H1 (cell line): ENCODE measurements at regions not wholly inside any gene's neighbourhood (a gene's known extent, or its start where the extent isn't known, plus 50 kb on each side); places are given as distances from the start of the nearest gene placed in this dataset.
"Not testable (repeated sequence)": the region's sequence is repeated elsewhere in the genome, so short reads cannot be mapped to it uniquely, and the experiment has no call there.

Source experiments
- CTCF ChIA-PET: fragments of 300-600 bp; sonication (Branson Sonifier 250); formaldehyde crosslinking; loops from one replicate; lab custom pipeline; 2021; ENCODE audit not compliant: partially characterized antibody; lab: Charles Lee
- POLR2A ChIA-PET: fragments of 300-600 bp; sonication (Branson Sonifier 250); formaldehyde crosslinking; loops from one replicate; lab custom pipeline; 2021; ENCODE audit warnings: inconsistent platforms; ENCODE audit not compliant: partially characterized antibody; lab: Charles Lee
- DNase-seq, 2 experiments: peaks; one replicate each; pipeline versions ENCODE4 v3.0.0 to v3.0.0-alpha.2; 2010 to 2022; ENCODE audit warnings: low spot score in 2 of 2, low read depth in 1 of 2, mixed read lengths in 1 of 2
- FAIRE-seq: peaks from 2 replicates; lab custom pipeline; 2011; peaks lifted over from hg19 to GRCh38; lab: Jason Lieb, UNC
- H2AFZ ChIP-seq: 2 replicates; pipeline ENCODE4 v1.8.1; 2012; ENCODE audit warnings: low read length, inconsistent platforms
- H2AK5ac ChIP-seq: 2 replicates; pipeline ENCODE4 v1.6.1; 2013; ENCODE audit warnings: low read depth, low read length
- H2BK120ac ChIP-seq: replicated peaks from 2 replicates; pipeline ENCODE3; 2013; ENCODE audit warnings: low read depth, low read length, inconsistent platforms
- H2BK12ac ChIP-seq: 2 replicates; pipeline ENCODE4 v1.6.1; 2013; ENCODE audit warnings: low read depth, low read length
- H2BK15ac ChIP-seq: 2 replicates; pipeline ENCODE4 v1.6.1; 2013; ENCODE audit warnings: low read length
- H2BK20ac ChIP-seq: 2 replicates; pipeline ENCODE4 v1.6.1; 2013; ENCODE audit warnings: low read length
- H2BK5ac ChIP-seq: 2 replicates; pipeline ENCODE4 v1.6.1; 2013; ENCODE audit warnings: low read depth, low read length
- H3K14ac ChIP-seq: 2 replicates; pipeline ENCODE4 v1.6.1; 2013; ENCODE audit warnings: inconsistent platforms; ENCODE audit not compliant: insufficient read length
- H3K18ac ChIP-seq: 2 replicates; pipeline ENCODE4 v1.6.1; 2013; ENCODE audit warnings: low read length; ENCODE audit errors: extremely low read depth
- H3K23ac ChIP-seq: 2 replicates; pipeline ENCODE4 v1.6.1; 2013; ENCODE audit warnings: inconsistent platforms; ENCODE audit not compliant: insufficient read length
- H3K23me2 ChIP-seq: 2 replicates; pipeline ENCODE4 v1.6.1; 2013; ENCODE audit warnings: low read depth, low read length
- H3K27ac ChIP-seq: 2 replicates; pipeline ENCODE4 v1.6.1; 2011; ENCODE audit warnings: low read depth, low read length, inconsistent platforms
- H3K27me3 ChIP-seq, 4 experiments: replicated peaks in 1 of 4; 1 replicate in 1 of 4; 2 replicates in 3 of 4; pipeline versions ENCODE4 v1.6.1 to v1.8.1; 2011 to 2013; ENCODE audit warnings: low read length in 3 of 4, mild to moderate bottlenecking in 3 of 4, inconsistent platforms in 2 of 4, mixed read lengths in 2 of 4, moderate library complexity in 1 of 4; ENCODE audit not compliant: control insufficient read depth in 3 of 4, insufficient read depth in 3 of 4; ENCODE audit errors: extremely low read depth in 1 of 4
- H3K36me3 ChIP-seq, 4 experiments: 2 replicates each; pipeline versions ENCODE4 v1.6.1 to v1.8.1; 2011 to 2013; ENCODE audit warnings: mild to moderate bottlenecking in 4 of 4, low read length in 3 of 4, moderate library complexity in 2 of 4, control low read depth in 1 of 4, inconsistent platforms in 1 of 4; ENCODE audit not compliant: insufficient read depth in 4 of 4, control insufficient read depth in 2 of 4
- H3K4ac ChIP-seq: replicated peaks from 2 replicates; pipeline ENCODE3; 2013; ENCODE audit warnings: low read length, low read depth, mixed read lengths, inconsistent platforms; ENCODE audit not compliant: insufficient read length
- H3K4me1 ChIP-seq, 4 experiments: replicated peaks in 1 of 4; 1 replicate in 1 of 4; 2 replicates in 3 of 4; pipeline versions ENCODE4 v1.6.1 to v1.8.1; 2011 to 2013; ENCODE audit warnings: low read length in 3 of 4, inconsistent platforms in 2 of 4, mixed read lengths in 1 of 4; ENCODE audit not compliant: insufficient read depth in 4 of 4, control insufficient read depth in 3 of 4
- H3K4me2 ChIP-seq, 2 experiments: 2 replicates each; pipeline versions ENCODE4 v1.6.1 to v1.8.1; 2011 to 2013; ENCODE audit warnings: low read depth in 2 of 2, low read length in 2 of 2, control low read depth in 1 of 2, inconsistent platforms in 1 of 2, mild to moderate bottlenecking in 1 of 2; ENCODE audit not compliant: insufficient read depth in 1 of 2
- H3K4me3 ChIP-seq, 4 experiments: fragments of 200-600, 300-600 bp in 1 of 4; sonication (generic), shearing (Covaris generic), sonication (Bioruptor Twin) in 1 of 4; 2 replicates each; pipeline versions ENCODE4 v1.5.1 to v1.8.1; 2011 to 2016; ENCODE audit warnings: low read length in 4 of 4, low read depth in 3 of 4, control low read depth in 2 of 4, inconsistent platforms in 2 of 4, mild to moderate bottlenecking in 2 of 4, mixed read lengths in 1 of 4, moderate library complexity in 1 of 4; ENCODE audit not compliant: insufficient read depth in 2 of 4; ENCODE audit errors: extremely low read depth in 1 of 4
- H3K56ac ChIP-seq: replicated peaks from 2 replicates; pipeline ENCODE3; 2013; ENCODE audit warnings: low read depth, mild to moderate bottlenecking, mixed read lengths, low read length, inconsistent platforms; ENCODE audit not compliant: insufficient read length
- H3K79me1 ChIP-seq: 2 replicates; pipeline ENCODE4 v1.6.1; 2013; ENCODE audit warnings: low read depth, low read length, control low read depth
- H3K79me2 ChIP-seq, 2 experiments: 2 replicates each; pipeline versions ENCODE4 v1.6.1 to v1.8.1; 2012 to 2013; ENCODE audit warnings: low read length in 2 of 2, mild to moderate bottlenecking in 2 of 2, inconsistent platforms in 1 of 2; ENCODE audit not compliant: insufficient read depth in 2 of 2, control insufficient read depth in 1 of 2
- H3K9ac ChIP-seq, 4 experiments: replicated peaks in 1 of 4; 1 replicate in 1 of 4; 2 replicates in 3 of 4; pipeline versions ENCODE4 v1.6.1 to v1.8.1; 2011 to 2013; ENCODE audit warnings: low read depth in 3 of 4, low read length in 3 of 4, control low read depth in 2 of 4, mild to moderate bottlenecking in 2 of 4, moderate library complexity in 2 of 4, inconsistent platforms in 1 of 4; ENCODE audit errors: extremely low read depth in 1 of 4
- H3K9me3 ChIP-seq, 2 experiments: 2 replicates each; pipeline versions ENCODE4 v1.6.1 to v1.8.1; 2012 to 2013; ENCODE audit warnings: mild to moderate bottlenecking in 2 of 2, moderate library complexity in 2 of 2, control low read depth in 1 of 2, inconsistent platforms in 1 of 2, low read depth in 1 of 2, low read length in 1 of 2, mixed read lengths in 1 of 2; ENCODE audit not compliant: insufficient read depth in 2 of 2
- H4K20me1 ChIP-seq, 2 experiments: replicated peaks in 1 of 2; 2 replicates each; pipeline versions ENCODE3 to v1.8.1; 2011 to 2013; ENCODE audit warnings: inconsistent platforms in 2 of 2, low read length in 2 of 2, mild to moderate bottlenecking in 1 of 2; ENCODE audit not compliant: insufficient read depth in 2 of 2, control insufficient read depth in 1 of 2
- H4K5ac ChIP-seq: 2 replicates; pipeline ENCODE4 v1.6.1; 2013; ENCODE audit warnings: low read length, low read depth, mixed read lengths, inconsistent platforms; ENCODE audit not compliant: insufficient read length
- H4K8ac ChIP-seq: 2 replicates; pipeline ENCODE4 v1.8.0; 2013; ENCODE audit warnings: mild to moderate bottlenecking, moderate library complexity, low read length, inconsistent platforms; ENCODE audit not compliant: insufficient read depth; ENCODE audit errors: extremely low read depth
- H4K91ac ChIP-seq: replicated peaks from 2 replicates; pipeline ENCODE3; 2013; ENCODE audit warnings: low read length, mixed read lengths, inconsistent platforms; ENCODE audit not compliant: insufficient read length
- WGBS, 2 experiments: shearing (Covaris generic) in 1 of 2; methylation state at CpG; one replicate each; pipeline versions ENCODE4 v1.1.6 to v1.1.7; 2013 to 2015; ENCODE audit warnings: low lambda C conversion rate in 2 of 2, mixed read lengths in 2 of 2, inconsistent platforms in 1 of 2, low coverage in 1 of 2, missing lambda C conversion rate in 1 of 2; ENCODE audit not compliant: insufficient replicate concordance in 2 of 2, insufficient coverage in 1 of 2, insufficient read length in 1 of 2; ENCODE audit errors: extremely low coverage in 1 of 2, missing lambda C conversion rate in 1 of 2; 5-methylcytosine and 5-hydroxymethylcytosine counted together

GRCh38 chr16:55988850-55989568 is 113.8 kb upstream of the CES5A start:
- CTCF ChIA-PET, POLR2A ChIA-PET, H2BK5ac ChIP-seq, H3K56ac ChIP-seq, H3K14ac ChIP-seq, H3K23ac ChIP-seq, DNase-seq, H2AFZ ChIP-seq, FAIRE-seq, H3K36me3 ChIP-seq, H3K4me2 ChIP-seq, H3K18ac ChIP-seq, H3K4me3 ChIP-seq, H4K5ac ChIP-seq, H3K79me1 ChIP-seq, H3K27ac ChIP-seq, H3K79me2 ChIP-seq, H4K8ac ChIP-seq, H3K23me2 ChIP-seq, H2BK15ac ChIP-seq, H2AK5ac ChIP-seq, H3K9ac ChIP-seq, H3K4ac ChIP-seq, H3K27me3 ChIP-seq, H3K4me1 ChIP-seq, H2BK20ac ChIP-seq, H4K20me1 ChIP-seq, H4K91ac ChIP-seq, H2BK12ac ChIP-seq, H2BK120ac ChIP-seq: not testable (repeated sequence)
- peaks cover 0 to 15% of the 10 kb centered on the region in 2 experiments; a peak in 2 of 4 replicates for H3K9me3 ChIP-seq
- WGBS, 2 experiments, result 89% methylated on average over 17 of the region's 48 CpGs; no CpG with 5 or more reads in 1 of the 2 experiments
